ENCODE measurements at regions not wholly inside any gene's neighbourhood (a gene's known extent, or its start where the extent isn't known, plus 50 kb on each side); places are given as distances from the start of the nearest gene placed in this dataset.

GRCh38 chr4:45199736-45200135, 473.4 kb upstream of the GNPDA2 start:
- DNase-seq: no peak
- Mint-ChIP-seq H3K27me3 (ENCODE audit: low read depth) (no peaks in the 10 kb centered on the region), H3K36me3 (ENCODE audit: insufficient read depth) (no peaks in the 10 kb centered on the region), H3K9me3 (peaks cover 3% of the 10 kb centered on the region), H3K4me3 (no peak overlapping the region), H3K4me1 (ENCODE audit: low read depth) (no peaks in the 10 kb centered on the region)
- no peak for ATAC-seq

- no peak overlapping the region for H3K4me3 Mint-ChIP-seq
- ATAC-seq (no peak), DNase-seq (no peak)
- H3K36me3 Mint-ChIP-seq (ENCODE audit: insufficient read depth): no peaks in the 10 kb centered on the region
- no peaks in the 10 kb centered on the region for H3K27me3 Mint-ChIP-seq (ENCODE audit: low read depth)
- peaks cover 10% of the 10 kb centered on the region for H3K9me3 Mint-ChIP-seq
- no peaks in the 10 kb centered on the region for H3K4me1 Mint-ChIP-seq (ENCODE audit: low read depth)
These were observed 462.1 kb upstream of the GNPDA2 start for GRCh38 chr4:45188501-45188900.

- H3K27me3 Mint-ChIP-seq (ENCODE audit: low read depth): no peaks in the 10 kb centered on the region
- H3K4me3 Mint-ChIP-seq: no peak overlapping the region
- peaks cover 7% of the 10 kb centered on the region for H3K9me3 Mint-ChIP-seq
- H3K36me3 Mint-ChIP-seq (ENCODE audit: insufficient read depth): no peaks in the 10 kb centered on the region
- no peak for ATAC-seq
- DNase-seq: no peak
- no peaks in the 10 kb centered on the region for H3K4me1 Mint-ChIP-seq (ENCODE audit: low read depth)
These were observed 459.9 kb upstream of the GNPDA2 start for GRCh38 chr4:45186249-45186648.

- no peaks in the 10 kb centered on the region for H3K36me3 Mint-ChIP-seq (ENCODE audit: insufficient read depth)
- H3K27me3 Mint-ChIP-seq (ENCODE audit: low read depth): no peaks in the 10 kb centered on the region
- H3K9me3 Mint-ChIP-seq: peaks cover 6% of the 10 kb centered on the region
- no peak for DNase-seq
- no peak for ATAC-seq
- no peak overlapping the region for H3K4me3 Mint-ChIP-seq
- H3K4me1 Mint-ChIP-seq (ENCODE audit: low read depth): no peaks in the 10 kb centered on the region
These were observed 457.5 kb upstream of the GNPDA2 start for GRCh38 chr4:45183905-45184304.

- H3K27me3 Mint-ChIP-seq (ENCODE audit: low read depth): no peaks in the 10 kb centered on the region
- no peak for DNase-seq
- H3K4me3 Mint-ChIP-seq: no peak overlapping the region
- ATAC-seq: no peak
- H3K4me1 Mint-ChIP-seq (ENCODE audit: low read depth): no peaks in the 10 kb centered on the region
- H3K9me3 Mint-ChIP-seq: peaks cover 26% of the 10 kb centered on the region
- H3K36me3 Mint-ChIP-seq (ENCODE audit: insufficient read depth): no peaks in the 10 kb centered on the region
These were observed 446.3 kb upstream of the GNPDA2 start for GRCh38 chr4:45172636-45173035.

GRCh38 chr4:45160951-45161350, 434.6 kb upstream of the GNPDA2 start:
- Mint-ChIP-seq H3K27me3 (ENCODE audit: low read depth) (no peaks in the 10 kb centered on the region), H3K9me3 (peaks cover 13% of the 10 kb centered on the region), H3K4me1 (ENCODE audit: low read depth) (no peaks in the 10 kb centered on the region), H3K4me3 (no peak overlapping the region), H3K36me3 (ENCODE audit: insufficient read depth) (no peaks in the 10 kb centered on the region)
- ATAC-seq (no peak), DNase-seq (no peak)

GRCh38 chr4:45155081-45155777, 428.9 kb upstream of the GNPDA2 start:
- Mint-ChIP-seq H3K4me3 (no peak overlapping the region), H3K36me3 (ENCODE audit: insufficient read depth) (no peaks in the 10 kb centered on the region), H3K9me3 (peaks cover 4% of the 10 kb centered on the region), H3K27me3 (ENCODE audit: low read depth) (no peaks in the 10 kb centered on the region), H3K4me1 (ENCODE audit: low read depth) (no peaks in the 10 kb centered on the region)
- DNase-seq (no peak), ATAC-seq (no peak)

- no peak overlapping the region for H3K4me3 Mint-ChIP-seq
- H3K4me1 Mint-ChIP-seq (ENCODE audit: low read depth): no peaks in the 10 kb centered on the region
- ATAC-seq: no peak
- H3K9me3 Mint-ChIP-seq: no peaks in the 10 kb centered on the region
- no peaks in the 10 kb centered on the region for H3K27me3 Mint-ChIP-seq (ENCODE audit: low read depth)
- DNase-seq: no peak
- no peaks in the 10 kb centered on the region for H3K36me3 Mint-ChIP-seq (ENCODE audit: insufficient read depth)
These were observed 421.5 kb upstream of the GNPDA2 start for GRCh38 chr4:45147866-45148265.

GRCh38 chr4:45131020-45131419, 404.7 kb upstream of the GNPDA2 start:
- DNase-seq: no peak
- H3K4me3 Mint-ChIP-seq: no peak overlapping the region
- H3K27me3 Mint-ChIP-seq (ENCODE audit: low read depth): no peaks in the 10 kb centered on the region
- no peaks in the 10 kb centered on the region for H3K36me3 Mint-ChIP-seq (ENCODE audit: insufficient read depth)
- H3K4me1 Mint-ChIP-seq (ENCODE audit: low read depth): no peaks in the 10 kb centered on the region
- peaks cover 13% of the 10 kb centered on the region for H3K9me3 Mint-ChIP-seq
- ATAC-seq: no peak

- H3K4me1 Mint-ChIP-seq (ENCODE audit: low read depth): no peaks in the 10 kb centered on the region
These were observed 396.1 kb upstream of the GNPDA2 start for GRCh38 chr4:45122406-45122805.

GRCh38 chr4:45121426-45121975, 395.1 kb upstream of the GNPDA2 start:
- no peak for DNase-seq
- Mint-ChIP-seq H3K27me3 (ENCODE audit: low read depth) (no peaks in the 10 kb centered on the region), H3K4me1 (ENCODE audit: low read depth) (no peaks in the 10 kb centered on the region), H3K4me3 (no peak overlapping the region), H3K36me3 (ENCODE audit: insufficient read depth) (no peaks in the 10 kb centered on the region), H3K9me3 (no peaks in the 10 kb centered on the region)
- ATAC-seq: no peak

More at GRCh38 chr4:45122406-45122805, 396.1 kb upstream of the GNPDA2 start:
- Mint-ChIP-seq H3K27me3 (ENCODE audit: low read depth) (no peaks in the 10 kb centered on the region), H3K36me3 (ENCODE audit: insufficient read depth) (no peaks in the 10 kb centered on the region), H3K9me3 (no peaks in the 10 kb centered on the region), H3K4me3 (no peak overlapping the region)
- no peak for ATAC-seq
- no peak for DNase-seq

GRCh38 chr4:45120163-45120562, 393.8 kb upstream of the GNPDA2 start:
- no peaks in the 10 kb centered on the region for H3K4me1 Mint-ChIP-seq (ENCODE audit: low read depth)
- no peaks in the 10 kb centered on the region for H3K9me3 Mint-ChIP-seq
- H3K27me3 Mint-ChIP-seq (ENCODE audit: low read depth): no peaks in the 10 kb centered on the region
- H3K36me3 Mint-ChIP-seq (ENCODE audit: insufficient read depth): no peaks in the 10 kb centered on the region
- no peak for DNase-seq
- no peak overlapping the region for H3K4me3 Mint-ChIP-seq
- ATAC-seq: no peak

GRCh38 chr4:45119376-45119775, 393.0 kb upstream of the GNPDA2 start:
- Mint-ChIP-seq H3K27me3 (ENCODE audit: low read depth) (no peaks in the 10 kb centered on the region), H3K4me3 (no peak overlapping the region), H3K36me3 (ENCODE audit: insufficient read depth) (no peaks in the 10 kb centered on the region), H3K9me3 (no peaks in the 10 kb centered on the region), H3K4me1 (ENCODE audit: low read depth) (no peaks in the 10 kb centered on the region)
- ATAC-seq: no peak
- DNase-seq: no peak

GRCh38 chr4:45102716-45103115, 376.4 kb upstream of the GNPDA2 start:
- Mint-ChIP-seq H3K27me3 (ENCODE audit: low read depth) (no peaks in the 10 kb centered on the region), H3K36me3 (ENCODE audit: insufficient read depth) (no peaks in the 10 kb centered on the region), H3K9me3 (peaks cover 17% of the 10 kb centered on the region), H3K4me3 (no peak overlapping the region), H3K4me1 (ENCODE audit: low read depth) (no peaks in the 10 kb centered on the region)
- ATAC-seq (no peak), DNase-seq (no peak)

GRCh38 chr4:45100956-45101818, 374.8 kb upstream of the GNPDA2 start:
- no peak overlapping the region for H3K4me3 Mint-ChIP-seq
- H3K4me1 Mint-ChIP-seq (ENCODE audit: low read depth): no peaks in the 10 kb centered on the region
- no peaks in the 10 kb centered on the region for H3K36me3 Mint-ChIP-seq (ENCODE audit: insufficient read depth)
- ATAC-seq: no peak
- DNase-seq: no peak
- no peaks in the 10 kb centered on the region for H3K27me3 Mint-ChIP-seq (ENCODE audit: low read depth)
- peaks cover 14% of the 10 kb centered on the region for H3K9me3 Mint-ChIP-seq

All from activated T-cell treated with anti-CD3 and anti-CD28 coated beads, Interleukin-2, amount 50 U/mL, for 4 hours (primary cell).